ENCODE measurements at regions not wholly inside any gene's neighbourhood (a gene's known extent, or its start where the extent isn't known, plus 50 kb on each side); places are given as distances from the start of the nearest gene placed in this dataset.

DNA sequence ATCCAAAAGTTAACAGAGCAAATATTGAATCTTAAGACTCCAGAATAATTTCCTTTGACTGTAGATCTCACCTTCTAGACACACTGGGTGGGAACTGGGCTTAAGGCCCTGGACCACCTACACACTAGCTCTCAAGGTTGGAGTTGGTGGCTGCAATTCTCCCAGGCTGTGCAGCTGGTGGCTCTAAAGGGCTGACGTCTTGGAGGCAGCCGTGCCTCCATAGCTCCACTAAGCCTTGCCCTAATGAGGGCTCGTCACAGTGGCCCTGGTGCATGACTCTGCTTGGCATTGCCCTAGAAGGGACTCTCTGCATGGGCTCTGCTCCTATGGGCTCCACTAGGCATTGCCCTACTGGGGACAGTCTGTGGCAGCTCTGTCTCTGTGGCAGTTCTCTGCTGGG, 1005.2 kb downstream of the CCSER2 start:
- no peak overlapping the region for H3K4me3 ChIP-seq
- H3K9me3 ChIP-seq = no peaks in the 10 kb centered on the region
- no peaks in the 10 kb centered on the region for H3K4me1 ChIP-seq
- no peak for DNase-seq
- TF ChIP-seq POLR2AphosphoS5 (IDR thresholded peaks at IDR 0.05) (no peak), EP300 (IDR thresholded peaks at IDR 0.05) (no peak)
- TF ChIP-seq, protein P1, sequence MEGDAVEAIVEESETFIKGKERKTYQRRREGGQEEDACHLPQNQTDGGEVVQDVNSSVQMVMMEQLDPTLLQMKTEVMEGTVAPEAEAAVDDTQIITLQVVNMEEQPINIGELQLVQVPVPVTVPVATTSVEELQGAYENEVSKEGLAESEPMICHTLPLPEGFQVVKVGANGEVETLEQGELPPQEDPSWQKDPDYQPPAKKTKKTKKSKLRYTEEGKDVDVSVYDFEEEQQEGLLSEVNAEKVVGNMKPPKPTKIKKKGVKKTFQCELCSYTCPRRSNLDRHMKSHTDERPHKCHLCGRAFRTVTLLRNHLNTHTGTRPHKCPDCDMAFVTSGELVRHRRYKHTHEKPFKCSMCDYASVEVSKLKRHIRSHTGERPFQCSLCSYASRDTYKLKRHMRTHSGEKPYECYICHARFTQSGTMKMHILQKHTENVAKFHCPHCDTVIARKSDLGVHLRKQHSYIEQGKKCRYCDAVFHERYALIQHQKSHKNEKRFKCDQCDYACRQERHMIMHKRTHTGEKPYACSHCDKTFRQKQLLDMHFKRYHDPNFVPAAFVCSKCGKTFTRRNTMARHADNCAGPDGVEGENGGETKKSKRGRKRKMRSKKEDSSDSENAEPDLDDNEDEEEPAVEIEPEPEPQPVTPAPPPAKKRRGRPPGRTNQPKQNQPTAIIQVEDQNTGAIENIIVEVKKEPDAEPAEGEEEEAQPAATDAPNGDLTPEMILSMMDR (IDR thresholded peaks at IDR 0.05) = no peak
- 90 to 97% methylated on average over 3 of the region's 3 CpGs for WGBS, 2 donors
- H3K27ac ChIP-seq = no peak overlapping the region
- no peaks in the 10 kb centered on the region for H3K27me3 ChIP-seq
- intact Hi-C loops (cut with DNase I) = no loop called here
- H3K36me3 ChIP-seq = no peaks in the 10 kb centered on the region

GRCh38 chr10:85362401-85362800, 1004.2 kb downstream of the GRID1 start:
- H3K4me1 ChIP-seq = no peaks in the 10 kb centered on the region
- no peak for DNase-seq
- H3K36me3 ChIP-seq = no peaks in the 10 kb centered on the region
- H3K9me3 ChIP-seq = no peaks in the 10 kb centered on the region
- TF ChIP-seq EP300 (IDR thresholded peaks at IDR 0.05) = no peak
- TF ChIP-seq POLR2AphosphoS5 (IDR thresholded peaks at IDR 0.05) = no peak
- TF ChIP-seq POLR2A (IDR thresholded peaks at IDR 0.05) = no peak
- TF ChIP-seq, protein P1 (IDR thresholded peaks at IDR 0.05) = no peak
- H3K27me3 ChIP-seq = no peaks in the 10 kb centered on the region
- intact Hi-C loops (cut with DNase I) = no loop called here
- no peak overlapping the region for H3K27ac ChIP-seq
- H3K4me3 ChIP-seq = no peak overlapping the region
- WGBS, 2 donors = 28 to 67% methylated on average over 1 of the region's 1 CpG

- no peaks in the 10 kb centered on the region for H3K9me3 ChIP-seq
- H3K4me3 ChIP-seq = no peak overlapping the region
- DNase-seq = no peak
- intact Hi-C loops (cut with DNase I) = no loop called here
- no peaks in the 10 kb centered on the region for H3K4me1 ChIP-seq
- no peaks in the 10 kb centered on the region for H3K36me3 ChIP-seq
- H3K27me3 ChIP-seq = no peaks in the 10 kb centered on the region
- TF ChIP-seq POLR2AphosphoS5 (IDR thresholded peaks at IDR 0.05) (no peak), EP300 (IDR thresholded peaks at IDR 0.05) (no peak), POLR2A (IDR thresholded peaks at IDR 0.05) (no peak)
- TF ChIP-seq, protein P1 (IDR thresholded peaks at IDR 0.05) = no peak
- WGBS, 2 donors = 83 to 84% methylated on average over 10 of the region's 10 CpGs
- H3K27ac ChIP-seq = no peak overlapping the region
Measured at GRCh38 chr10:85377029-85377806, 989.4 kb downstream of the GRID1 start.

DNA sequence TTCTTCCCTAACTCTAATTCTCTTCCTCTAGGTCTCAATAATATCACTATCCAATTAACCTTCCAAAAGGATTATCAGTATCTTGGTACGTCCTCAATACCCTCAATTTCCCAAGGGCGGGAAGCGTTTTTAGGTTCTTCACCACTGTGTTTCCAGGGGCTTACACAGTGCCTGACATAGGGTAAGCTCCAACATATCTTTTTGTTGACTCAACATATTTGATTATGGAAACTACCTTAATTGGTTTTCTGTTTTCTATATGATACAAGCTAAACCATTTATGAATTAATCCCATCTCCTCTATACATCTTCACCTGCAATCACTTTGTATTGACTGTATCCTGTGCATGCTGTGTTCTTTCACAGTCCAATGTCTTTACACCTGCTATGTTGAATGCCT, 987.3 kb downstream of the GRID1 start:
- Histone ChIP-seq H3K36me3 (no peaks in the 10 kb centered on the region), H3K9me3 (no peaks in the 10 kb centered on the region), H3K27ac (no peak overlapping the region), H3K4me1 (no peaks in the 10 kb centered on the region), H3K4me3 (no peak overlapping the region), H3K27me3 (no peaks in the 10 kb centered on the region)
- no peak for DNase-seq
- WGBS, 2 donors = 92 to 93% methylated on average over 3 of the region's 3 CpGs
- intact Hi-C loops (cut with DNase I) = no loop called here
- no peak for TF ChIP-seq POLR2AphosphoS5 (IDR thresholded peaks at IDR 0.05)
- no peak for TF ChIP-seq EP300 (IDR thresholded peaks at IDR 0.05)
- no peak for TF ChIP-seq POLR2A (IDR thresholded peaks at IDR 0.05)
- TF ChIP-seq, protein P1 (IDR thresholded peaks at IDR 0.05) = no peak
